HG02610 (cell line): ENCODE measurements at regions not wholly inside any gene's neighbourhood (a gene's known extent, or its start where the extent isn't known, plus 50 kb on each side); places are given as distances from the start of the nearest gene placed in this dataset.

ENCODE experiments used
- ATAC-seq: cut with Tn5 transposase; IDR thresholded peaks from one replicate; pipeline ENCODE4 v1.9.1; 2021; ENCODE audit warnings: mild to moderate bottlenecking, moderate library complexity; ENCODE audit not compliant: unreplicated experiment

DNA sequence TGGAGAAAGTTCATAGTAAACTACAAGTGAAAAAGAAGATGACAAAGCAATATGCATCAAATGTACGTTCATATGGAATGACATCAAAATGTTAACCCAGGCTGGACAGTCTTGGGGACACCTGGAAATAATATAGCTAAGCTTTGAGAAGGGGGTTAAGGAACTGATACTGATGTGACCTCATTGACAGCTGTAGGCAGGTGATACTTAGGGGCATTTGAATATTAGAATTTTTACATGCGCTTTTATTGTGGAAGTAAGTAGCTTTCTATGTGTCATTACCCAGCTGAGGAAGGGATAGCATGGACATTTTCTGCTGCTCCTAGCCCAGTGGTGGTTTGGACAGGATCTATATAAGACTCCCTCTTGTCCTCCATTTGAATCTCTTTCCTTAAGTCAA lies 299.7 kb downstream of the CWC27 start:
- peak; percentile 32 for ATAC-seq

DNA sequence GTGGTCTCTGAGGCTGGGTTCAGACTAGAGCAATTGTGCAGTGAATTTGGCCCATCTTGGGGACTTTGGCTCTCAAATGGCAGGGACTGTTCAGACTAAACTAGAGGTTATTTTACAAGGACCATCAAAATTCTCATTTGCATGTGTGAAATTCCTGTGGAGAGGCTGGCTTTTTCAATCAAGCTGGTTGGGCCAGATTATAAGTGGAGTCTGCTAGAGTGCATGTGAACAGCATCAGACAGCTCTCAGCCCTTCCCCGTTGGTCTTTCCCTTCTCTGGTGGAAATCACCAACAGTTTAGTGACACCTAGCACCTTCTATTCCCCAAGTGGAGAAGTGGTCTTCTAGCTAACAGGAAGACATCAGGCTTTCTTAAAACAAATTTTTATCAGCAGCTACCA lies 301.3 kb downstream of the CWC27 start:
- peak; percentile 50 for ATAC-seq

DNA sequence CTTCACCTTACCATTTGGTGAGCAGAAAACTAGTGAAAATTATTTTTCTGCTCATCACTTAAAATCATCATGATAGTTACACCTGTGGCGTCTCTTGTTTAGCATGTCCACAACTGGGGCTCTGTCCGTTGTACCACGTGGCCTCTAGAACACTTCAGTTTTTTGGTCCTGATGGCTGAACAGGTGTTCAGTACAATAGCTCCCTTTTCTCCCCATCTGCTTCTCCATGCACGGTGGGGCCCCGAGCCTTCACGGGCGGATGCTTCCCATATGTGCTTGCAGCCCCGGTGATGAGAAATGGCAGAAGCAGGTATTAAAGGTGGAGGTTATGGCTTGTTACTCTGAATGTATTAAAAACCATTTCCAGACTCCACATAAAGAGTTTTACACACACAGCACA lies 304.1 kb downstream of the CWC27 start:
- ATAC-seq, result no peak

DNA sequence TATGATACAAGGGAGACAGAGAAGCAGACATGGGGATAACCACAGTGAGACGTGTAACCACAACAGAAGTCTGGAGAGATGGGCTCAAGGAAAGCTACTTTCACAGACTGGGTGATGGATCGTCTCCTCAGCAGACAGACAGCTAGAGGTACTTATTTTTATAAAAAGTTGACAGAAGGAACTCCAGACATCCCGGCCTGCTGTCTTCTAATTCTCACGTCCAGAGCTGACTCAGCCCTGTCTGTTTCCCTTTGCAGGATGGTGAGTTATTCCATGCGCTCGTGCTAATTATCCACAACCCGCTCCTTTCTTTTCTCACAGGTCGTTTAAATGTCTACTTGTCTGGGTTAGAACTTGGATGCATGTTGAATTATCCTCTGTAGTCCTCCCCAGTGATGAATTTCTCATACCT lies 304.5 kb downstream of the CWC27 start:
- ATAC-seq, result no peak

DNA sequence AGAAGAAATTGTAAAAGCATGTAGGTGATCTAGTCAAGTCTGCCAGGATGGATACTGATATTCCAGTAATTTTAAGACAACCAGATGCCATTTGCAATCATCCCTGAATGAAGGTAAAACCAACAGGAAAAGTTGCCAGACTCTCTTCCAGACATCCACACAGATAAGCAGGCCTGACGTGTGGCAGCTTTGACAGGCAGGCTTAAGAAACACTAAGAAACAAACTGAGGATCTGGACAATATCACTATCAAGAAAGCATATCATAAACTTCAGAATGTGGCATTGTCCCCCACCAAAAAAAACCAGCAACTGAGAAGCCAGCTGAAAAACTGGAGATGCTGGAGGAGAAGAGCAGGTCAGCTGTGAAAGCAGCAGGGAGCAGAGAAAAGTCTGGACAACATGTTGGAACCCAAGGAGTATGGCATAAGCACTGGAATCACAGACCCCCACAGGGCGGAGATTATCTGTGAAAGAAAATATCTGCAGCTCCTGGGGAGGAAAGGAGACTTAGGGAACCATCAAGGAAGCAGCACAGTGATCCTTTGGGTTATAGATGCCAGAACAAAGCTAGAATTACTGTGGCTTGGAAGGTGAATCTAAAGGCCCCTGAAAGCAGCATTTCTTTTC lies 307.0 kb downstream of the CWC27 start:
- ATAC-seq, result no peak

DNA sequence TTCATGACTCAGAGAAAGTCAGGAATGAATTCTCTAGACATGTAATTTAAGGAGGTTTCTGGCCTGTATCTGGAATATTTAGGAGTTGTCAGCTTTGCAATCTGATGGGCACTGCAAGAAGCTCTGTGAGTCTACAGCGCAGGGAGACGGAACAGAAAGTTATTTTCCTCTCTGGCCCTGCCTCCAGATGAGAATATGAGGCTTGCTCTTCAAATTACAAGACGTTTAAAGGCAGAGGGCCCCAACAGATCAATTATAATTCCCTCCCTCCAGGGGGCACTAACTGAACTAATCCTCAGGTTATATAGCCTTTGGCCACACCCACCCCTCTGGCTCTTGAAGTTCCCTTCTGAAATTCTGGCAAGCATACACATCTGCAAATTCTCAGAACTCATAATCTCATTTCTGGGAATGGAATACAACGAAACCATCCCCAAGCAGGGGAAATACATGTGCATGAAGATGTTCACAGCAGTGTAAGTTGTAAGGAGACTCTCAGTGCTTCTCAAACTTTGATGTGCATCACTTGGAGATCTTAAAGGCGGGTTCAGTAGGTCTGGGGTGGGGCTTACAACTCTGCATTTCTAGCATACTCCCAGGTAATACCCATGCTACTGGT lies 307.6 kb downstream of the CWC27 start:
- peak; percentile 74 for ATAC-seq

DNA sequence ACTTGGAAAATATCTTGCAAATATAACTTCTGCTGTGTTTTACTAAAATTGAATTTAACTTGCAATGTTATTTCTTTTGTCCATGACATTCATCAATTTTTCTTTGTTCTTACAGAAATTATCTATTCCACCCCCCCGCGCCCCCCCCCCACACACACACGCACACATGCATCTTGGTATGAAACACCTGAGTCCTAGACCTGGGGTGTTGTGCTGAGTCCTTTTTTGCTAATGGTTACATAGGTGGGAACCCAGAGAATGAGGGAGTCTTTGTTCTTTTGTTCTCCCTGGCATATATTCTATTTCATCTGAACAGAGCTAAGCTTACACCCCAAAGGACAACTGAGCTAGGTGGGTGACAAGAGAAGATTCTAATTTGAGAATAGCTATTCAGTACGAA lies 308.9 kb downstream of the CWC27 start:
- ATAC-seq, result no peak

DNA sequence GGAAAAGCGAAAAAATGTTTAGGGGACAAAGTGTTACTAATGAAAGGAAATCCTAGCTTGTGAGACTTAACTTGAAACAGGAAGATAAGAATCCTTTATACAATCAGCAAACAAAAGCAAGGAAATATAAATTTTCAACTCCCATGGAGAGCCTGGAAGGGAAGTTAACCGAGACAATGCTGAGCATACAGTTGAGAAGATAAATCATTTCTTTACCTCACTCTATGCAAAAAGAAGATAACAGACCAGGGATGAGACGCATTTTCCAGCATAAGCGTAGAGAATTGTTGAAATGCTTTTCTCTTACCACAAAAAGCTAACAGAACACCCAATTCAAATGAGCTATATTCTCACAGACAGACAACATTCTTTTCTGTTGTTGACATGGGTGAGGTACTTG lies 309.6 kb downstream of the CWC27 start:
- ATAC-seq, result no peak

DNA sequence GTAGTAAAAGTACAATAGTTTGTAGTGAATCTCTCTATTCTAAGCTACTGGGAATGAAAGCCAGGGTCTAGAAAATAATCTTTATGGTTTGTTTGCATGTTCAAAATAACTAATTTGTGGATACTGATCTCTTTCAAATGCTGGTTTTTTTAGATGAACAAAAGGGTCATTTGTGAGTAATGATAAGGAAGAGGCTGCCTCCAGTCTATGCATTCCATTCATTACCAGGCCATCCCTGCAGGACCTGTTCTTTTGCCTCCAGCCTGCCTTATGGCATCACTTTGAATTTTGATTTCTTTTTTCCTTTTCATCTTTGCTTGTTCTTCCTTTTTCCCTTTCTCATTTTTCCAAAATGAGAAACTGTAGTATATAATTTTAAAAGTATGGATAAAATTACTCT lies 312.3 kb downstream of the CWC27 start:
- no peak for ATAC-seq

DNA sequence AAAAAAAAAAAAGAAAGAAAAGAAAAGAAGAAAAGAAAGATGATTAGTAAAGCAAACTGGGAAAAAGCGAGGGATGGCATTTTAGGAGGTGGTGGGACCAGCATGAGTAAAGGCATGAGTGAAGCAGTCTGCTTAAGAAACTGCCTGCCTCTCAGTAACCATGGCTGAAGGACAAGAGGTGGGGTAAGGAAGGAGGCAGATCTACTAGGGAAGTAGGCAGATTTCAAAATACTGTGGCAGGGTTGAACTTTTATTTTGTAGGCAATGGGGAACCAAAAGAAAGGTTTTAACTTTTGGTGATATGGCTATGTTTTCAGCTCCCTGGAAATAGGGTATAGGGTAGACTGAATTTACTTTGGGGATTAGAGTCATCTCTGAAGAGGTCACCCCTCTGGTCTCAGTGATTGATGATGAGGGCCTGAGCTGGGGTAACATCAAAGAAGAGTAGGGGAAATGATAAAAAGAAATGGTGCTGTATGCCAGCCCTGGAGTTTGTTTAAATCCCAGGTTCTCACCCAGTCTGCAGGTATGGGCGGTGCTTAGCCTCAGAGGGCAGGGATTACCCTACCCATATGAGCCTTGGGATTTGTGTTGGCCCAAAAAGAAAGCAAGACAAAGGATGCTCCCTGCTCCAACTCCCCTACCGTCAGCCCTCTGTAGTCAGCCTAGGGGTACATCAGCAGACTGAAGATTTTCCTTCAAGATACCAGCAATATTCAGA lies 316.2 kb downstream of the CWC27 start:
- ATAC-seq, result no peak

DNA sequence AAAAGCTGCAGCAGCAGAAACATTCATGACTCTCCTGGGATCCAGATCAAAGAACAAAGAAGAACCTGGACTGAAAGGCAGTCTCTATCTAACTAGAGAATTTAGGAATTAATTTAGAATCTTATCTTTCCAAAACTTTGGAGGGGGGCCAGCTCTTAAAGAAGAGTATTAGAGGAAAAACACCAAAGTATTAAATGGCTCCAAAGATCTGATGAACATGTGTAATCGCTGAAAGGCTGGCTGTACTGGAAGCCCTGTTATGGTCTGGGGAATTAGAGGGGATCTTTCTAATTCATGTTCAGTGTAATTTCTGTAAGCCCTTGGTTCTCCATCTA lies 316.8 kb downstream of the CWC27 start:
- ATAC-seq, result no peak

DNA sequence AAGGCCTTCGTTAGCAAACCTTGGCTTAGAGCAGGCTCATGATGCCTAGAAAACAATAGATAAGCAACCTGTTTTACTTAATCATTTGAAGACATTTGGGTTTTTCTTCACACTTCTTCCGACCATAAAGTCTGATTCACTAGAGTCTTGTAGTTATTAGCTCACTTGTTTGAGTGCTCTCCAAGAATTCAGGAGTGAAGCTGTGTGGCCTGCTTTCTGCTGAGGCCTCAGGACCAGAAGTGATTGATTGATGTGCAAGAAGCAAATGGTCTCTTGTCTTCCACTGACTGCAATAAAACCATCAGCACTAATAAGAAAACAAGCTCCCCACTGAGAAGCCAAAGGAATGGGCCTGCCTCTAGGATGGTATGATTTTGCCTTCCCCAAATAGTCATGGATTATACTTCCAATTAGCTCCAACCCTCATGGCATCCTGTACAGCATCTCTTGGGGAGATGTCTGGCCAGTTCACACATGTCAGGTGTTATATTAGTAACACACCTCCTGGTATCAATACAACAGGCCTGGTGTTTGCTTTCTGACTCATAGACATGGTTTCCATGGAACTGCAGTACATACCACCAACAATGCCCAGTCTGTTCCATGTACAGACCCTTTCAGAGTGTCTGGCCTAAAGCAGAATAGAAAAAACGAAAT lies 317.6 kb downstream of the CWC27 start:
- ATAC-seq, result peak; percentile 45

DNA sequence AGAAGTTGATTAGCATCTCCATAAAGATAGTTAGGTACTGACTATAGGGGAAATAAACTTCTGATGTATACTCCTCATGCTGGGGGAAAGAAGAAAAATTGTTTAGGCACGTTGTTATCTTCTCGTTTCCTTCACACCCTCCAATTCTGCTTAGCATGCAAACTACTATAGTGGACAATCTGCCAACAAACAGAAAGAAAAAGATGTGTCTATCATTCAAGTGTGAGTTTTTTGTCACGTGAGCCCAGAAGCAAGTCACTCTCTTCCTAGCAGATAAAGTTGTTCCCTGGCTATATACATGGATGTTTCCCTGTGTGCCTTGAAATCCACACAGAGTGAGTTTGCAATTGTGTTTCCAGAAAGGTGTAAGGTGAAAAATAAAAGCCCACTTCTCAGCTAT lies 318.4 kb downstream of the CWC27 start:
- no peak for ATAC-seq

DNA sequence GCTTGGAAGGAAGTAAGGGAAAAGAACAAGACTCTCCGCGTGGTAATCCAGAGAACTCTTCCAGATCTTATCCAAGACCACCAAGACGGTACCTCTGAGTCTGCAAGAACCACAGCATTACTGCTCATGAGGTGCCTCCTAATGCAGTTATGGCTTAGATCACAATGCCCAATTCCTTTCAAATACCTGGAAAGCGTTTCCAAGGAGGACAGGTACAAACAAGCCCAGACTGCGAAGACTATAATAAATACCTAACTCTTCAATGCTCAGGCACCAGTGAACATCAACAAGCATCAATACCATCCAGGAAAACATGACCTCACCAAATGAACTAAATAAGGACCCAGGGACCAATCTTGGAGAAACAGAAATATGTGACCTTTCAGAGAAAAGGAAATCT lies 325.5 kb downstream of the CWC27 start:
- ATAC-seq, result no peak

DNA sequence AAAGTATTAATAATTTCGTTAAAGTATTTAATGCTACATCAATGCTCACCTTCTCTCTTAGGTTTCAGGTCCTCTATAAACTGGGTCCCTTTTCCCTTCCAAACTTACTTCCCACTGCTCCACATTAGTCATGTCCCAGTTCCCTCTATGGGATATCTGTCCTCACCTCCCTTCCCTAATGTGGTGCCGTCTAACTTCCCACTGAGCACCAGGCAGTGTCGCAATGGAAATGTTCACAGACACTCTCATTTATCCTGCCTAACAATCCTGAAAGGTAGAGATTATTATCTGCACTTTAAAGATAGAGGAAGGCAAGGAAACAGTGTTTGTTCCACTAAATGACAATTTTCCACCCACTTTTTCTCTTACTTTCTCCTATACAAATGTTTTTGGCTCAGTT lies 329.7 kb downstream of the CWC27 start:
- ATAC-seq, result no peak
